ENCODE measurements at regions not wholly inside any gene's neighbourhood (a gene's known extent, or its start where the extent isn't known, plus 50 kb on each side); places are given as distances from the start of the nearest gene placed in this dataset.
A peak's percentile ranks its signal among the peaks of the same experiment; 100 is the strongest.

- DNase-seq: no peak
Observed at GRCh38 chr14:49527221-49527620, 59.0 kb downstream of the RPS29 start.

DNA sequence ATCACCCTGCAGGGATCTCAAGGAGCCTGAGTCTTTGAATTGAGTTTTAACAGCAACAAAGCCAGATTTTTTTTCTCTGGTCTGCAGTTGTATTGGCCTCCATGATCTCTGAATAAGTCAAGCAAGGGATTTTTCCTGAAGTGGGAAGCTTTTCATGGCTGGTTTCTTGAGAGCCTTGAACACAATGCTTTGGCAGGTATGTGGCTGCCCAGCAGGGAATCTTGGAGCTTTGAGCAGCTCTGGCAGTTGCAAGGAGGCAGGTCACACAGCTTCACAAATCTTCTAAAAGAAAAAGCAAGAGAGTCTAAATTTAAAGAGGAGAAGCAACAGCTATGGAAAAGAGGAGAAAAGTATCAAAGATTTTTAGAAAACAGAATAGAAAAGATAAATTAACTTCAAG is 60.1 kb downstream of the RPS29 start:
- no peak for DNase-seq

GRCh38 chr14:49516286-49516685 is 69.9 kb downstream of the RPS29 start:
- DNase-seq: no peak

- no peak for DNase-seq
Observed at GRCh38 chr14:49512571-49512970, 73.6 kb downstream of the RPS29 start.

DNA sequence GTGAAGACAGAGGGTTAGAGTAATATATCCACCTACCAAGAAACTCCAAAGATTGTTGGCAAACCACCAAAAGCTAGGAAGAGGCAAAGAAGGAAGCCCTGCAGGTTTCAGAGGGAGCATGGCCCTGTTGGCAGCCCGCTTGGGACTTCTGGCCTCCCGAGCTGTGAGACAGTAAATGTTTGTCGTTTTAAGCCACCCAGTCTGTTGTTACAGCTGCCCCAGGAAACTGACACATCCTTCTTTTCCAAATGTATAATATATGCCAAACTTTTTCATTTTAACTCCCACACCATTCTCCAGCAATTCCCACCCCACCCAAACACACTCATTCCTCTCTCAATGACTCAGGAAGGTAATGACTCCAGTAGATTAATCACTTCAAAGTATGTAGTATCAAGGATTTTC is 74.0 kb downstream of the RPS29 start:
- DNase-seq: no peak

DNA sequence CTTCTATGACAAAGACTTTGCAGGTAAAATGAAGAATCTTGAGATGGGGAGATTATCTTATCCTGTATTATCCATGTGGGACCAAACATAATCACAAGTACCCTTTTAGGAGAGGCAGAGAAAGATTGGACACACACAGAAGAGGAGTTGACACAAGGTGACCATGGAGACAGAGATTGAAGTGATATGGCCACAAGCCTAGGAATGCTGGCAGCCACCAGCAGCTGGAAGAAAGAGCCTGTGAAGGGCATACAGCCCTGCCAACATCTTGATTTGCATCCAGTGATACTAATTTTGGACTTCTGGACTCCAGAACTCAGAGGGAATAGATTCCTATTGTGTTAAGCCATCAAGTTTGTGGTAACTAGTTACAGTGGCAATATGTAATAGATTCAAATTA is 78.1 kb downstream of the RPS29 start:
- DNase-seq: no peak

GRCh38 chr14:49506650-49507049 is 79.5 kb downstream of the RPS29 start:
- peak in 1 of 2 experiments; percentile 17 for DNase-seq

GRCh38 chr14:49505041-49505766 is 81.0 kb downstream of the RPS29 start:
- DNase-seq: no peak

DNA sequence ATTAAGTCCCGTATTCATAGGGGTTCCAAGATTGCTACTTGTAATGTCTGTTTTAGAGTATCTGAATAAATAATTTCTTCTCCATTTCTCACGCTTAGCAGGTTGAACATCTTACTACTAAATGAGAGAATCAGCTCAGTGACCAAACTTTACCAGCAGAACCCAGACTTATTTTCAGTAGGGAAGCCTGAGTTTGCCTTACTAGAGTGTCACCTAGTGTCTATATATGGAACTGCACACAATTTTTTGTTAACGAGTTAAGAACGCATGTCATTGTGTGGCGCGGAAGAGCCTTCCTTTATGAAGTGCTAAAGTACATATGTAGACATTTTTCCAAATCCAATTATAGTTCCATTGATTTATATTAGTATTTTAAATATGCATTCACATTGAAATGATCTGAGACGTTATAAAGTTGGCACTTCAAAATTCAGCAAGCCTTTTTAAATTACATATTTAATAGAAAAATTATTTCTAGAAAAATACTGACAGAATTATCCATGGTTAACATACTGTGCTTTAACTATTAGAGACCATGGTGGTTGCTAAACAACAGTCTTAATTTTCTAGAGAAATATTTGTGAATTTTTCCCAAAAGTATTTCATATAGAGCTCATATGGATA is 88.3 kb downstream of the RPS29 start:
- DNase-seq: peak; percentile 65 to 87

GRCh38 chr14:49497267-49497666 is 88.9 kb downstream of the RPS29 start:
- no peak for DNase-seq

DNA sequence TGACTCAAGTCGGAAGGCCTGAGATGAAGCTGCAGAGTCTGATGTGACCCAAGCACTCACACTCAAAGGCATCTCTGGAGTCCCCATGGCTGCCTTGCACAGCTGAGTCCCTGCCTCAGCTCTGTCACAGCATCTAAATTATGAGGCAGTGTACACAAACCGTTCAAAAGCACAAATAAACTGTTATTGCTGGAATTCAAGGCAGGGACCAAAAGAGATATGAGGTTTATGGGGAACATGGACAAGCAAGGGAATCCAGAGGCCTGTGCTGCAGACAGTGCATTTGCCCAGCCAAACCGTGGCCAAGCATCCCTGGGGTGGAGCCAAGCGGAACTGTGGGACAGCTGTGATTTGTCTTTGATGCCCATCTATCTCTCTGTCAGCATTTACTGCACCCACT is 91.3 kb downstream of the RPS29 start:
- DNase-seq: no peak

GRCh38 chr14:49493557-49493956 is 92.6 kb downstream of the RPS29 start:
- DNase-seq: no peak

DNA sequence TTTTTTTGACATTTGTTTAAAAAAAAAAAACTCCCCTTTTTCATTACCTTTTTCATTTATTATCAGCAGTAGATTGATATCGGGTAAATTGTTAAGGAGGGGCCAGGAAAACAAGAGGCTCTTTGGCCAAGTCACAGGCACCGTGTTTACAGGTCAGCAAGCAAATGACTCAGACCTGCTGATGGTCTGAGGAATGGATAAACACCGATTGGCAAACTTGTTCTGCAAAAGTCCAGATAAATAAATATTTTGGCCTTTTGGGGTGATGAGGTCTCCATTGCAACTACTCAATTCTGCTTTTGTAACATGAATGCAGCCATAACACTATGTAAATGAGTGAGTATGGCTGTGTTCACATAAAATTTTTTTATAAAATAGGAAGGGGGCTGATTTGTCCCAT is 94.0 kb downstream of the RPS29 start:
- DNase-seq: no peak

GRCh38 chr14:49489341-49489740 is 96.8 kb downstream of the RPS29 start:
- no peak for DNase-seq

DNA sequence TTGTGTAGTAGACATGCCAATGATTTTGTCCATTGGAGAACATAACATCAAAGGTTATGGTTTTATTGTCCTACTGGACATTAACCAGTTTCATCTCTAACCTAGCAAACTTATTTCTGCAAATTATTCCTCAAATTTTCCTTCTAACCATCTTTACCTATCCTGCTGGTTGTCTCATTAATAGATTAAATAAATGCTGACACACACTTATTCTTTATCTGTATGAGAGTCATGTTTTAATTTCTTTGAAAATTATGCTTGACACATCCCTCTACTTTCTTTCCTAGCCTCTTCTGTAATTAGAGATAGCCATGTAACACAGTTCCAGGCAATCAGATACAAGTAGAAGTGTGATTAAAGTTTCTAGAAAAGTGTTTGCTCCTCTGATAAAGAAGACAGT is 98.9 kb downstream of the RPS29 start:
- DNase-seq: no peak

DNA sequence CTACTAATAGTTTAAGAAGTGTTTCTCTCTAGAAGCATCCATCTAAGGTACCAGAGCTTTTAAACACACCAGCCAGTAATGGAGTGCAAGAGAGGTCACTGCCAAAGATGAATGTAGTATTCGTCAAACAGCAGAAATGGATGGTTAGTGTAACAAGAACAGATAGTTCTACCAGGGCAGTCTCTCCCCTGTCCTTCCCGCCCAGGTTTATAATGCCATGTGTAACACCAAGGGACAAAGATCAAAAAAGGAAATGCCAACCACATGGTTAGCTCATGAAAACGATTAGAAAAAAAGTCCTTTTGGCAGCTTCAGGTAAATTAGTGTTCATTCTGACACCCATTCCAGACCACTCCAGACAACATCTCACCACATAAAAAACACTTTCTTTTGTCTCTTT is 100.9 kb downstream of the RPS29 start:
- no peak for DNase-seq

DNA sequence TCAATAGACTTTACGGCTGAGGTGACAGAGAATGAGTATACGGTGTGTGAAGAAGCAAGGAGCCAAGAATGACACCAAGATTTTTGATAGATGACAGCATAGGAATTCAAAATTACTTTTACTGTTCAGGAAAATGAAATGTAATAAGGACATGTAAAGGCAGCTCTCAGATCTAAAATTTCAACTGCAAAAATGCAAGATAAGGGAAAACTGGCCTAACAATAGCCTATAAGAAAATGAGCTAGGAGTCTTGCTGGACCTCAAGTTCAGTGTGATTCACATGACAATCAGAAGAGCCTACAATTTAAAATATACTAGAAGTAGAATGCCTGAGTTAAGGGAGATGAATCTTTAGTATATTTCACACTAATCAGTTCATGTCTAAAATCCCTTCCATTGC is 102.0 kb downstream of the RPS29 start:
- no peak for DNase-seq

DNA sequence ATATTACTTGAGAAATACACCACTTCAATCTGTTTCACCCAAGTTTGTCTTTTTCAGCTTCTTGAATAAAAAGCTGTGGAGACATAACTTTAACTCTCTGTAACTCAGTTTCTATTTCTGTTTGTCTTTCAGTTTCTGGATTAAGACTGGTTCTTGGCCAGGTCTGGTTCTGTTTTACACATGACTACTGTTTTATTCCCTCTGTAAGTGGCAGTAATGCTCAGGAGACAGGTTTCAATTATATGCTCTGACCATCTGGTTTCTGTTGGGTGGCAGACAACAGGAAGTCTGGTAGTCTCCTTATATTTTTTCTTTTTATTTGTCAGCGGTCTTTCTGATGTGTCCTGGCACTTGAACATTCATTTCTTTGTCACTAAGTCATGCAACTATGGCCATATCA is 102.9 kb downstream of the RPS29 start:
- no peak for DNase-seq

DNA sequence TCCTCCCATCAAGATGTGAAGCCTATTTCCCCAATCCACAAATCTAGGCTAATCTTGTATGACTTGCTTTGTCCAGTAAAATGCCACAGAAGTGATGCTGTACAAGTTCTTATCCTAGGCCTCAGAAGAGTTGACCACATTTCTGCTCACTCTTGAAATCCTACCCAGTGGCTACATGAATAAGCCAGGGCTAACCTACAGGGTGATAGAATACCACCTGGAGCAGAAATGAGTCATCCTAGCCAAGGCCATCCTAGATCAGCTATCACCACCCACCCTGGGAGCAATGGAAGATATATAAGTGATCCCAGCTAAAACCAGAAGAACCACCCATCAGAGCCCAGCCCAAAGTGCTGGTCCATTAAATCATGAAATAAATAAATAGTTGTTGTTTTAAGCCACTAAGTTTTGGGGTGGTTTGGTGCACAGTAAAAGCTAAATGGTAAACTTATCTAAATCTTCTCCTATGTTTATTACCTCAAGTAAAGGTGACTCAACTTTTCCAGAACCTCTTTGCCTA is 105.1 kb downstream of the RPS29 start:
- no peak for DNase-seq

GRCh38 chr14:49480053-49480760 is 106.0 kb downstream of the RPS29 start:
- no peak for DNase-seq

DNA sequence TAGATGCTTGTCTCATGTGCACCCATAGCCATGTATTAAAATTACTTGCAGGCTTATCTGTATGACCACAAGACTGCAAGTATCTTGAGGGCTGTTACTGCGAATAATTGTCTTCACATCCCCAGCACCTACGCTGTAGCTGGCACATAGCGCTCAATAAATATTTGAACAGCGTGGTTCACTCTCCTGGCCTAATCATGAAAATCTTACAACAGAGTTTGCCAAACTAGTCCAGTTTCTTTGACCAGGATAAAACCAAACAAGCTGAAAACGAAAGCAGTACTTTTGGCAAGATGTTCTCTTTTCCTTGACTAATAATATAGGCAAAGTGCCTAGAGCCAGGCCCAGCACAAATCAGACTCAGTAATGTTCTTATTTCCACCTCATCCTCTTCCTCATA is 106.7 kb downstream of the RPS29 start:
- no peak for DNase-seq

GRCh38 chr14:49478784-49479183 is 107.4 kb downstream of the RPS29 start:
- DNase-seq: no peak

GRCh38 chr14:49467091-49467490 is 119.1 kb downstream of the RPS29 start:
- DNase-seq: no peak

- DNase-seq: peak; percentile 4 to 32
Observed at GRCh38 chr14:49464885-49465284, 121.3 kb downstream of the RPS29 start.

Measured in NCI-H524 (cell line).